IPS-20b (cell line): ENCODE measurements at regions not wholly inside any gene's neighbourhood (a gene's known extent, or its start where the extent isn't known, plus 50 kb on each side); places are given as distances from the start of the nearest gene placed in this dataset.

Experiments
- H3K27ac ChIP-seq: one replicate; pipeline ENCODE4 v1.5.1; 2013; ENCODE audit warnings: low read length
- H3K27me3 ChIP-seq: 2 replicates; pipeline ENCODE4 v1.6.1; 2013; ENCODE audit warnings: mild to moderate bottlenecking, low read length, inconsistent platforms; ENCODE audit not compliant: insufficient read depth
- H3K36me3 ChIP-seq: 2 replicates; pipeline ENCODE4 v1.6.1; 2013; ENCODE audit warnings: low read depth, mild to moderate bottlenecking, inconsistent platforms, low read length, moderate library complexity; ENCODE audit not compliant: insufficient read depth
- H3K4me1 ChIP-seq: 2 replicates; pipeline ENCODE4 v1.6.1; 2013; ENCODE audit warnings: mild to moderate bottlenecking, control low read depth, inconsistent platforms, low read length, moderate library complexity; ENCODE audit not compliant: insufficient read depth
- H3K4me3 ChIP-seq: 2 replicates; pipeline ENCODE4 v1.5.1; 2013; ENCODE audit warnings: mild to moderate bottlenecking, low read length, inconsistent platforms
- H3K9ac ChIP-seq: 2 replicates; pipeline ENCODE4 v1.6.1; 2013; ENCODE audit warnings: low read depth, mild to moderate bottlenecking, inconsistent platforms, low read length, moderate library complexity
- H3K9me3 ChIP-seq: 2 replicates; pipeline ENCODE4 v1.6.1; 2013; ENCODE audit warnings: mild to moderate bottlenecking, low read depth, low read length, inconsistent platforms; ENCODE audit not compliant: insufficient read depth

DNA sequence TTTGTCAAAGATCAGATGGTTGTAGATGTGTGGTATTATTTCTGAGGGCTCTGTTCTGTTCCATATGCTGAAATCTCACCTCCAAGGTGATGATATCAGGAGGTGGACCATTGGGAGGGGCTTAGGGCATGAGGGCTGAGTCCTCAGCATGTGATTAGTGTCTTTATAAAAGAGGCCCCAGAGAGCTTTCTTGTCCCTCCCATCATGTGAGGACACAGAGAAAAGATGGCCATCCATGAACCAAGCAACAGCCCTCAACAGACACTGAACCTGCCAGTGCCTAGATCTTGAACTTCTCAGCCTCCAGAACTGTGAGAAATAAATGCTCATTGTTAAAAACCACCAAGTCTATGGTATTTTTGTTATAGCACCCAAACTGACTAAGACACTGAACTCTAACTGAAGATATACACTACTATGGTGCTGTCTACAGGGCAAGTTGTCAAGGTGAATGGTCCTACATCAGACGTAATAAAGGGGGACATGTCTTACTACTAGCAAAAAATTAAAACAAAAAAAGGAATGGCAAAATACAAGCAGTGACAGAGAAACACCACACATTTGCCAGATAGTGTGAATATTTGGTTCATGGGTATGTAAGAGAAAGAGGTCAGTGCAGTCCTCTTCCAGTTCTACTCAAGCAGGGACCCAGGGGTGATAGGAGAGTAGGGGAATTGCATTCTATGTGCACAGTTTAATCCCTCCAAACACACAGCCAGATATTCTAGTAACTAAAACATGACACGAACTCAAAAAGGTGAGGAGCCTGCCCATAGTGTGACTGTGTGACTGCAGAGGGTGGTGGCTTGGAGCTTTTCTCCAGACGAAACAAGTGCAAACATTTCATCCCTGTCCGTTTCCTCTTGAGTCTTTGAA is 164.4 kb upstream of the MYCN start:
- Histone ChIP-seq H3K36me3 (no peaks in the 10 kb centered on the region), H3K27me3 (no peaks in the 10 kb centered on the region), H3K27ac (no peak overlapping the region), H3K4me3 (no peak overlapping the region), H3K9me3 (no peaks in the 10 kb centered on the region), H3K9ac (no peak overlapping the region), H3K4me1 (no peaks in the 10 kb centered on the region)

DNA sequence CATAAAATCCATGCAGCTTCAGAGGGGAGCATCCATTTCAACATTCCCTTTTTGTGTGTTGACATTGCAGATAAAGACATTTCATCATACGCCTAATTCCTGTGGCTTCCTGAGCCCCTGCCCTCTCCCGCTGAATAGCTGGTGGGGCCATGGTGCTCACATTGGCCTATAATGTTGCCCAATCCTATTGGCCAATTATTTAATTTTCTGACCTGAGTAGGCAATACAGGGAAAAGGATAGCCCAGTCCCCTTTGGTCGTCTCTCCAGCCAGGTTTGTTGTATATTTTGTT is 163.8 kb upstream of the MYCN start:
- no peaks in the 10 kb centered on the region for H3K36me3 ChIP-seq

DNA sequence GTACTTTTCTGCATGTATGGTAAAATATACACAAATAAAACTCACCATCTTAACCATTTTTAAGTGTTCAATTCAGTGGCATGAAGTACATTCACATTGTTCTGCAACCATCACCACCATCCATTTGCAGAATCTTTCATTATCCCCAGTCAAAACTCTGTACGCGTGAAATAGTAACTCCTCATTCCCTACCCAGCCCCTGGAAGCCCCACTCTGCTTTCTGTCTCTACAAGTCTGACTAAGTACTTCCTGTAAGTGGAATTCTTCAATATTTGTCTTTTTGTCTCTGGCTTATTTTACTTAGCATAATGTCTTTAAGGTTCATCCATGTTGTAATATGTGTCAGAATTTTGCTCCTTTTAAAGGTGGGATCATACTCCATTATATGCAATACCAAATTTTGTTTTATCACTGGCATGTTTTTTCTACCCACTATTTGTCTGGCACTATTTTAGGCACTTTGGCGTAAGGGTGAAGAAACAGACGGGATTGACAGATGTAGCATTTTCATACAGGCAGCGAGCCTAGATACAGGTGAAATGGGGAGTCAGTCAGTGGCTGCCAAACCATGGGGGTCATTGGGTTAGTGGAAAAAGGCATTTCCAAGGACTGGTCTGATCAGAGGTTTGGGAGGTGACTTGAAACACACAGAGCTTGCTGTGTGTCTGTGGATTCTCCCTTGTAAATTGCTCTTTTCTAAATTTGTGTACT is 163.2 kb upstream of the MYCN start:
- Histone ChIP-seq H3K27ac (no peak overlapping the region), H3K4me1 (no peaks in the 10 kb centered on the region), H3K9ac (no peak overlapping the region), H3K4me3 (no peak overlapping the region), H3K9me3 (no peaks in the 10 kb centered on the region), H3K27me3 (no peaks in the 10 kb centered on the region), H3K36me3 (no peaks in the 10 kb centered on the region)

More for the DNA sequence above, 163.8 kb upstream of the MYCN start:
- no peaks in the 10 kb centered on the region for H3K9me3 ChIP-seq
- H3K4me3 ChIP-seq, result no peak overlapping the region
- H3K27ac ChIP-seq, result no peak overlapping the region
- H3K4me1 ChIP-seq, result no peaks in the 10 kb centered on the region
- H3K27me3 ChIP-seq, result no peaks in the 10 kb centered on the region
- no peak overlapping the region for H3K9ac ChIP-seq

DNA sequence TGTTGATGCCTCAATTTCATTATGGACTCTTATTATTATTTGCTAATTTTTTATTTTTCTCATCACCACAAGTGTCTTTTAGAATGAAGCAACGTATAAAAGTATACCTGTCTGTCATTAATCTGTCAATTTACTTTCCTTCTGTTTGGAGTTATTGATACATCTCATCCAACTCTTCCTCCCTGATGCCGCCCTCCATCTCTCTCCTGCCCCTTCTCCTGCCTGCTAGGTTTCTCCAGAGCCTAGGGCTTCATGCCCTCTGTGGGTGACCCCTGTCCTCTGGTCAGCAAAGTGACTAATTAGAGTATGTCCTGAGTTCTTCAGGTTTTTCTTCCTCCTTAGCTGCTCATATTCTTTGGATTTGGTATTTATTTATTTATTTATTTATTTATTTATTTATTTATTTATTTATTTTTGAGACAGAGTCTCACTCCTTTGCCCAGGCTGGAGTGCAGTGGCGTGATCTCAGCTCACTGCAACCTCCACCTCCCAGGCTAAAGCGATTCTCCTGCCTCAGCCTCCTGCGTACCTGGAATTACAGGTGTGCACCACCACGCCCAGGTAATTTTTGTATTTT is 162.5 kb upstream of the MYCN start:
- Histone ChIP-seq H3K36me3 (no peaks in the 10 kb centered on the region), H3K4me3 (no peak overlapping the region), H3K9me3 (no peaks in the 10 kb centered on the region), H3K27ac (no peak overlapping the region), H3K4me1 (no peaks in the 10 kb centered on the region), H3K9ac (no peak overlapping the region), H3K27me3 (no peaks in the 10 kb centered on the region)

DNA sequence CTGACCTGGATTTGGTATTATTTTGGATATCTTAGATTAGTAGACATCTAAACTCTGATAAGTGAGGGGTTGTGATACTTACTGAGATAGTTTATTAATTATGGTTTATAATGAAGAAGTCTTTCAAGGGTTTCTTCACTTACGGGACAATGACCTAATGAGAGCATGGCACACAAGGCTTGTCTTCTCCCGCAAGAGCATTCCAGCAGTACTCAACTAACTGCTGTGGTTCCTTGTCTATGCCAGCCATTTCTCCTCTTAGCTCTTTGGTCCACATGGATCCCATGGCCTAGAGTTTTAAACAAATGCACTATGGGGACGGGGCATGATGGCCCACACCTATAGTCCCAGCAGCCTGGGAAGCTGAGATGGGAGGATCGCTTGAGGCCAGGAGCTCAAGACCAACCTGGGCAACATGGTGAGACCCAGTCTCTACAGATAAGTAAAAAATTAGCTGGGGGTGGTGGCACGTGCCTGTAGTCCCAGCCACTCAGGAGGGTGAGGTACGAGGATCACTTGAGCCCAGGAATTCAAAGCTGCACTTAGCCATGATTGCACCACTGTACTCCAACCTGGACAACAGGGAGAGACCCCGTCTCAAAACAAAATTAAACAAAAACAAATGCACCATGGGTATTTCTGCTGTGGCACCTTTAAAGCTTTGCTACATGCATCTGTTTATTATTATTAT is 161.7 kb upstream of the MYCN start:
- Histone ChIP-seq H3K36me3 (no peaks in the 10 kb centered on the region), H3K9me3 (no peaks in the 10 kb centered on the region), H3K9ac (no peak overlapping the region), H3K27me3 (no peaks in the 10 kb centered on the region), H3K4me1 (no peaks in the 10 kb centered on the region), H3K27ac (no peak overlapping the region), H3K4me3 (no peak overlapping the region)

DNA sequence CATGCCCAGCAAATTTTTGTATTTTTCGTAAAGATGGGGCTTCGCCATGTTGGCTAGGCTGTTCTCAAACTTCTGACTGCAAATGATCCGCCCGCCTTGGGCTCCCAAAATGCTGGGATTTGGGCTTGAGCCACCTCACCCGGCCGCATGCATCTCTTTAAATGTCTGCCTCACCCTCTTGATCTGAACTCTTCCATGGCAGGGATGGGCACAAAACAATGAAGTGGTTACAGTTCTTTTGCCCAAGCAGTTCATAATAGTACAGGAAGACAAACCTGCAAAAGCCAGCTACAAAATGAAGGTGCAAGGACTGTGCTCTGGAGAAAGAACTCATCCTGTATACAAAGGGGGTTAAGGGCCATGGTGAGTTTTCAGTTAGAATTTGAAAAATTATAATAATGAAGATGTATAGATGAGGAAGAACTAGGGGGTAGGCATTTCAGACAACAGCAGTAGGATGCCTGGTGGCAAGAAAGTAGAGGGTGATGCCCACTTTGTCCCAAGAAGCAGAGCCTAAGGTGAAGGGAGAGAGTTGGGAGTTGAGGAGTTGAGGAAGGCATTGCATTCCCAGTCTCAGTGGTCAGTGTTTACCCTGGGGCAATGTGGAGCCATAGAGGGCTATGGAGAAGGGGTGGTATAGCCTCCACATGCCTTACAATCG is 160.8 kb upstream of the MYCN start:
- Histone ChIP-seq H3K27ac (no peak overlapping the region), H3K9me3 (no peaks in the 10 kb centered on the region), H3K4me1 (no peaks in the 10 kb centered on the region), H3K36me3 (no peaks in the 10 kb centered on the region), H3K4me3 (no peak overlapping the region), H3K27me3 (no peaks in the 10 kb centered on the region), H3K9ac (no peak overlapping the region)

DNA sequence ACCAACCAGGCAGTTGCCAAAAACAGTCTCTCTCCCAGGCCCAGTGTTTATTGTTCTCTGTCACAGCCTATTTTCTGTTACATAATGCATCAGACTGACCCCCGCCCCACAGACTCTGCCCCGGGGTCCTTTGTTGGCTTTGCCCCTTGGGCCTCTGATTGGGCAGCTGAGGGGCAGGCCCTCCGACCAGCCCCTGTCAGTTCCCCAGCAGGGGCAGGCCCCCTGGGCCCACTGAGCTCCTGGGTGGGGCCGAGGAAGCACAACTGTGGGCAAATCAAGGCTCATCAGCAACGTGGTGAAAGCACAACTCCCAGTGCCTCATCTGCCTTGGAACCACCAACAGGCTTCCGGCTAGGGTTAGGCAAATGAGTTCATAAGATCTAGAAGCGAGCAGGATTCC is 160.1 kb upstream of the MYCN start:
- Histone ChIP-seq H3K9ac (no peak overlapping the region), H3K9me3 (no peaks in the 10 kb centered on the region), H3K27ac (no peak overlapping the region), H3K4me1 (no peaks in the 10 kb centered on the region), H3K4me3 (no peak overlapping the region), H3K36me3 (no peaks in the 10 kb centered on the region), H3K27me3 (no peaks in the 10 kb centered on the region)

DNA sequence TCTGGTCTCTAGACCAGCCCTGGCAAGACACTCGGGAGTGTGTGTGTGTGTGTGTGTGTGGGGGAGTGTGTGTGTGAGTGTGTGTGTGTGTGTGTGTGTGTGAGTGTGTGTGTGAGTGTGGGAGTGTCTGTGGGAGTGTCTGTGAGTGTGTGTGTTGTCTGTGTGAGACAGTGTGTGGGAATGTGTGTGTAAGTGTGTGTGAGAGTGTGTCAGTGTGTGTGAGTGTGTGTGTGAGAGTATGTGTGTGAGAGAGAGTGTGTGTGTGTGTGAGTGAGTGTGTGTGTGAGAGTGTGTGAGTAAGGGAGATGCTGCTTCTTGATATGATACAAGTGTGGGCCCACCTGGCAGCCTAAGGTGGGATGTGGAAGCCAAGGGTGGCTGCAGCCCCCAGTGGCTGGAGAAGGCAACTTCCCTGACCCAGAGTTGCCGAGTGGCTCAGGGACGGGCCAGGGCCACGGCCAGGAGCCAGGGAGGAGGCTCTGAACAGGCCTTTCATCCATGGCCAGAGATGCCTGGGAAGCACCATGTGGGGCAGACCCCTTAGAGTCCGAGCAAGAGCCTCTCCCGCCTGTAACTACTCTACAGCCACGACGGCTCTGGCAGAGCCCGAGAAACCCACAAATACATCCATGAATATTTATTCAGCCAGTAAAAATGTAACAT is 159.3 kb upstream of the MYCN start:
- no peaks in the 10 kb centered on the region for H3K4me1 ChIP-seq
- H3K27me3 ChIP-seq, result no peaks in the 10 kb centered on the region
- no peak overlapping the region for H3K27ac ChIP-seq

DNA sequence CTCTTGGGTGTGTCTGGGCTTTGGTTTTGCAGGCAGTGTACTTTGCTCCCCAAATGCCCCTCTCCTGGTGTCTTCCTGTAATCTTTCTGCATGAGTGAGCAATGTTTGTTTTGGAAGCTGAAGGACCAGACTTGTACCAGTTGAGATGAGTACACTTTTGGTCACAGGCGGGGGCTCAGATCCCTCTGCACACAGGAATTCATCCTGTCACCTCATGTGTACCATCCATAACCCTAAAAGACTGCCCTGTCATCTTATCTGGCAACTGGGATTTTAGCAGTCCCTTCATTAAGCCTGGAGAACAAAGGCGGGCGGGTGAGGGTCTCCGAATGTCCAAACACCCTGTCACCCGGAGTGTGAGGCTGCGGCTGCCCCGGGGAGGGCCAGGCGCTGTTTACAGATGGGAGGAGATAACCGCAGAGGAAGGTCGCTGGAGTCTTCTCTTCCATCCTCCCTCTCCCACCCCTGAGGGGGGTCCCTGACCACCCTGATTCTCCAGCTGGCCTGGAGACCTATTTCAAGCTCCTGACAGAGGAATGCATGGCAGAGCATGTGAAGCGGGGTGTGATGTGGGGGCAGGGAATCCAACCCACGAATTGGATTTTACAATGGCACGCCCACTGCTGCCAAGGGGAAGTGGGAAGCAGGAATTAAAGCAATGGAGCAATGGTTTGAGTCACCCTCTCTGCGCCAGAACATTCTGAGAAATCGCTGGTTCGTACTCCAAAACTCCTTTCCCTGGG is 158.2 kb upstream of the MYCN start:
- Histone ChIP-seq H3K9ac (no peak overlapping the region), H3K4me3 (no peak overlapping the region), H3K27ac (no peak overlapping the region), H3K36me3 (no peaks in the 10 kb centered on the region), H3K9me3 (no peaks in the 10 kb centered on the region), H3K4me1 (no peaks in the 10 kb centered on the region), H3K27me3 (no peaks in the 10 kb centered on the region)

More for the DNA sequence above, 159.3 kb upstream of the MYCN start:
- no peaks in the 10 kb centered on the region for H3K36me3 ChIP-seq
- H3K4me3 ChIP-seq, result no peak overlapping the region
- H3K9ac ChIP-seq, result no peak overlapping the region
- H3K9me3 ChIP-seq, result no peaks in the 10 kb centered on the region

DNA sequence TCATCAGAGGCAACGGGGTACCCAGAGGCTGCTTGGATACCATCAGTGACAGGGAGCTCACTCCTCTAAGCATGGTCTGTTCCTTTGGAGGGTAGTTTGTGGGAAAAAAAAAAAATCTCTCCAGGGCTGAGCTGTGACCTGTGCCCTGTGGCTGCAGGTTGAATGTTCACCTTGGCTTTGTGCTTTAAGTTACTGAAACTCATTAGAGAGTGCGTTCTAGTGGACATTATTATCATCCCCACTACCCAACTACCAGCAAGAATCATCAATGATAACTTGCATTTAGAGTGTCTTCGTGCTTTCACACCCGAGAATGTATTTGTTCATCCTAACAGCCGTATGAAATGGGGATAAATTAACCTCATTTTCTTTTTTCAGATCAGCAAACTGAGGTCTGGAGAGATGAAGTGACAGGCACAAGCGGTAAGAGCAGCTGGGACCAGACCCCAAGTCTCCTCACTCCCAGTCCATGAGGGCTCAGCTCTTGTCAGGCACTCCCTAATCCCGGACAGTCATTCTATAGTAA is 157.5 kb upstream of the MYCN start:
- H3K27ac ChIP-seq, result no peak overlapping the region
- no peak overlapping the region for H3K4me3 ChIP-seq
- H3K27me3 ChIP-seq, result no peaks in the 10 kb centered on the region
- H3K36me3 ChIP-seq, result no peaks in the 10 kb centered on the region
- no peaks in the 10 kb centered on the region for H3K9me3 ChIP-seq
- H3K9ac ChIP-seq, result no peak overlapping the region
- H3K4me1 ChIP-seq, result no peaks in the 10 kb centered on the region
